NT2/D1 (cell line): ENCODE measurements at regions not wholly inside any gene's neighbourhood (a gene's known extent, or its start where the extent isn't known, plus 50 kb on each side); places are given as distances from the start of the nearest gene placed in this dataset.

Experiments used
- SUZ12 ChIP-seq: IDR thresholded peaks from 2 replicates; pipeline ENCODE4 v1.6.1; 2011; ENCODE audit not compliant: insufficient read length, insufficient read depth; ENCODE audit errors: extremely low read depth
- YY1 ChIP-seq: IDR thresholded peaks from 2 replicates; pipeline ENCODE4 v1.6.1; 2011; ENCODE audit not compliant: insufficient read length, insufficient read depth

DNA sequence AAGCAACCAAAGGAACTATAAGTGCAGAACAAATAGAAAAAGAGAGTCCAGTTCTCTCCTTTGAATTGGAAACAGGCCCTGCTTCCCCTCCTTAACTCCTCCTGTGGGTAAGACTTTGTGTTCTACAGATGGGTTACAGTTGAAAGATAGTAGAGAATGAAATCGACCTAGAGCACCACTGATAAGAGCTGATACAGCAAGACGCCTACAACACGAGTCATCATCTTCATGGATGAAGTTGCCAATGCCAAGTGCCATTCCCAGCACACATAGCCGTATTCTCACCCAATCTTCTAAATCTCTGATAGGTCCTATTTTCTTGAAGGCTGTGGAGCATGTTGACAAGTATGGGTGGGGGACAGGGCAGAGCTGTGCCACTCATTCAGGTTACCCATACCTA lies 99.8 kb upstream of the CAMK1G start:
- TF ChIP-seq YY1 (no peak), SUZ12 (no peak)
